ENCODE measurements at regions not wholly inside any gene's neighbourhood (a gene's known extent, or its start where the extent isn't known, plus 50 kb on each side); places are given as distances from the start of the nearest gene placed in this dataset.

- no peak for DNase-seq (ENCODE audit: insufficient read length, low spot score, missing footprints)
These were observed 67.5 kb downstream of the RTL9 start for GRCh38 chrX:110426155-110426504.

GRCh38 chrX:110427076-110427475 lies 68.4 kb downstream of the RTL9 start:
- no peak overlapping the region for H3K4me2 ChIP-seq (ENCODE audit: insufficient read depth, low read length)
- no peak overlapping the region for H2AFZ ChIP-seq (ENCODE audit: low read length)
- no peak for TF ChIP-seq CTCF (IDR thresholded peaks at IDR 0.05; ENCODE audit: extremely low read depth, low read depth, low read length)
- no peak overlapping the region for H3K27ac ChIP-seq (ENCODE audit: low read depth, low read length)
- H3K4me3 ChIP-seq (ENCODE audit: insufficient read depth, low read length): no peak overlapping the region
- H3K36me3 ChIP-seq (ENCODE audit: insufficient read depth, low read length): no peaks in the 10 kb centered on the region
- H3K9me3 ChIP-seq (ENCODE audit: low read depth, low read length): no peaks in the 10 kb centered on the region
- H3K79me2 ChIP-seq (ENCODE audit: insufficient read depth, low read length): no peaks in the 10 kb centered on the region
- no peaks in the 10 kb centered on the region for H4K20me1 ChIP-seq (ENCODE audit: insufficient read depth, low read length)
- H3K27me3 ChIP-seq (ENCODE audit: insufficient read depth, low read length): peaks cover 38% of the 10 kb centered on the region
- H3K4me1 ChIP-seq (ENCODE audit: insufficient read depth, low read length): no peaks in the 10 kb centered on the region
- no peak for DNase-seq (ENCODE audit: insufficient read length, low spot score, missing footprints)

More at GRCh38 chrX:110426155-110426504, 67.5 kb downstream of the RTL9 start:
- H2AFZ ChIP-seq (ENCODE audit: low read length): no peak overlapping the region
- H3K79me2 ChIP-seq (ENCODE audit: insufficient read depth, low read length): no peaks in the 10 kb centered on the region
- H3K36me3 ChIP-seq (ENCODE audit: insufficient read depth, low read length): no peaks in the 10 kb centered on the region
- H3K27me3 ChIP-seq (ENCODE audit: insufficient read depth, low read length): peaks cover 38% of the 10 kb centered on the region
- no peaks in the 10 kb centered on the region for H3K9me3 ChIP-seq (ENCODE audit: low read depth, low read length)
- no peak overlapping the region for H3K4me3 ChIP-seq (ENCODE audit: insufficient read depth, low read length)
- H4K20me1 ChIP-seq (ENCODE audit: insufficient read depth, low read length): no peaks in the 10 kb centered on the region
- H3K4me2 ChIP-seq (ENCODE audit: insufficient read depth, low read length): no peak overlapping the region
- no peak overlapping the region for H3K27ac ChIP-seq (ENCODE audit: low read depth, low read length)
- TF ChIP-seq CTCF (IDR thresholded peaks at IDR 0.05; ENCODE audit: extremely low read depth, low read depth, low read length): no peak
- H3K4me1 ChIP-seq (ENCODE audit: insufficient read depth, low read length): no peaks in the 10 kb centered on the region

GRCh38 chrX:110428144-110428543 lies 69.5 kb downstream of the RTL9 start:
- H3K36me3 ChIP-seq (ENCODE audit: insufficient read depth, low read length): no peaks in the 10 kb centered on the region
- no peak overlapping the region for H3K27ac ChIP-seq (ENCODE audit: low read depth, low read length)
- no peak for TF ChIP-seq CTCF (IDR thresholded peaks at IDR 0.05; ENCODE audit: extremely low read depth, low read depth, low read length)
- H4K20me1 ChIP-seq (ENCODE audit: insufficient read depth, low read length): no peaks in the 10 kb centered on the region
- no peaks in the 10 kb centered on the region for H3K79me2 ChIP-seq (ENCODE audit: insufficient read depth, low read length)
- no peak overlapping the region for H2AFZ ChIP-seq (ENCODE audit: low read length)
- no peak for DNase-seq (ENCODE audit: insufficient read length, low spot score, missing footprints)
- peaks cover 38% of the 10 kb centered on the region for H3K27me3 ChIP-seq (ENCODE audit: insufficient read depth, low read length)
- H3K9me3 ChIP-seq (ENCODE audit: low read depth, low read length): no peaks in the 10 kb centered on the region
- H3K4me2 ChIP-seq (ENCODE audit: insufficient read depth, low read length): no peak overlapping the region
- H3K4me1 ChIP-seq (ENCODE audit: insufficient read depth, low read length): no peaks in the 10 kb centered on the region
- H3K4me3 ChIP-seq (ENCODE audit: insufficient read depth, low read length): no peak overlapping the region

- DNase-seq (ENCODE audit: insufficient read length, low spot score, missing footprints): no peak
- peaks cover 37% of the 10 kb centered on the region for H3K27me3 ChIP-seq (ENCODE audit: insufficient read depth, low read length)
- H3K4me1 ChIP-seq (ENCODE audit: insufficient read depth, low read length): no peaks in the 10 kb centered on the region
- no peaks in the 10 kb centered on the region for H3K79me2 ChIP-seq (ENCODE audit: insufficient read depth, low read length)
- H3K36me3 ChIP-seq (ENCODE audit: insufficient read depth, low read length): no peaks in the 10 kb centered on the region
- no peak overlapping the region for H3K27ac ChIP-seq (ENCODE audit: low read depth, low read length)
- H3K9me3 ChIP-seq (ENCODE audit: low read depth, low read length): no peaks in the 10 kb centered on the region
- H3K4me2 ChIP-seq (ENCODE audit: insufficient read depth, low read length): no peak overlapping the region
- no peak for TF ChIP-seq CTCF (IDR thresholded peaks at IDR 0.05; ENCODE audit: extremely low read depth, low read depth, low read length)
- H2AFZ ChIP-seq (ENCODE audit: low read length): no peak overlapping the region
- peaks cover 4% of the 10 kb centered on the region for H4K20me1 ChIP-seq (ENCODE audit: insufficient read depth, low read length)
- no peak overlapping the region for H3K4me3 ChIP-seq (ENCODE audit: insufficient read depth, low read length)
These were observed 71.8 kb downstream of the RTL9 start for GRCh38 chrX:110430293-110431076.

Data from osteoblast (primary cell).